Keratinocyte (primary cell): ENCODE measurements at regions not wholly inside any gene's neighbourhood (a gene's known extent, or its start where the extent isn't known, plus 50 kb on each side); places are given as distances from the start of the nearest gene placed in this dataset.

Source experiments
- DNase-seq: peaks from one replicate; pipeline ENCODE4 v3.0.0-alpha.2; 2011; ENCODE audit warnings: low read depth, missing footprints, low spot score
- FAIRE-seq: peaks from 2 replicates; lab custom pipeline; 2011; peaks lifted over from hg19 to GRCh38; lab: Jason Lieb, UNC
- H2AFZ ChIP-seq: 2 replicates; pipeline ENCODE4 v1.6.0; 2012; ENCODE audit warnings: low read length, control low read depth, inconsistent platforms; ENCODE audit not compliant: control insufficient read depth
- H3K27ac ChIP-seq: 2 replicates; pipeline ENCODE4 v1.5.1; 2011; ENCODE audit warnings: low read length; ENCODE audit not compliant: control insufficient read depth, insufficient read depth
- H3K27me3 ChIP-seq: 3 replicates; pipeline ENCODE4 v1.6.0; 2011; ENCODE audit warnings: low read length; ENCODE audit not compliant: control insufficient read depth, insufficient read depth; ENCODE audit errors: extremely low read depth
- H3K36me3 ChIP-seq, 2 experiments: 2 replicates in 1 of 2; 3 replicates in 1 of 2; pipeline ENCODE4 v1.5.1; 2011; ENCODE audit warnings: low read length in 2 of 2, mild to moderate bottlenecking in 1 of 2; ENCODE audit not compliant: control insufficient read depth in 2 of 2, insufficient read depth in 2 of 2; ENCODE audit errors: extremely low read depth in 1 of 2
- H3K4me1 ChIP-seq: 3 replicates; pipeline ENCODE4 v1.5.1; 2011; ENCODE audit warnings: low read length; ENCODE audit not compliant: control insufficient read depth, insufficient read depth; ENCODE audit errors: extremely low read depth
- H3K4me2 ChIP-seq: 3 replicates; pipeline ENCODE4 v1.6.0; 2011; ENCODE audit warnings: low read depth, low read length; ENCODE audit not compliant: control insufficient read depth, insufficient read depth; ENCODE audit errors: extremely low read depth
- H3K4me3 ChIP-seq, 3 experiments: fragments of 200-600 bp in 1 of 3; sonication (generic) in 1 of 3; 2 replicates in 2 of 3; 3 replicates in 1 of 3; pipeline ENCODE4 v1.5.1; 2011 to 2016; ENCODE audit warnings: low read length in 3 of 3, mild to moderate bottlenecking in 3 of 3, control low read depth in 2 of 3, inconsistent platforms in 1 of 3, low read depth in 1 of 3, mixed read lengths in 1 of 3, mixed run types in 1 of 3, moderate library complexity in 1 of 3; ENCODE audit not compliant: control insufficient read depth in 2 of 3, insufficient read depth in 2 of 3; ENCODE audit errors: extremely low read depth in 1 of 3
- H3K79me2 ChIP-seq: 2 replicates; pipeline ENCODE4 v1.6.0; 2012; ENCODE audit warnings: low read length; ENCODE audit not compliant: control insufficient read depth, insufficient read depth
- H3K9ac ChIP-seq: 3 replicates; pipeline ENCODE4 v1.6.0; 2011; ENCODE audit warnings: low read length; ENCODE audit not compliant: control insufficient read depth, insufficient read depth; ENCODE audit errors: extremely low read depth
- H3K9me1 ChIP-seq: 3 replicates; pipeline ENCODE4 v1.6.0; 2011; ENCODE audit warnings: low read length; ENCODE audit not compliant: control insufficient read depth, insufficient read depth; ENCODE audit errors: extremely low read depth
- H3K9me3 ChIP-seq: 2 replicates; pipeline ENCODE4 v1.5.1; 2012; ENCODE audit warnings: low read depth, low read length; ENCODE audit not compliant: control insufficient read depth
- H4K20me1 ChIP-seq: 3 replicates; pipeline ENCODE4 v1.6.0; 2011; ENCODE audit warnings: low read length; ENCODE audit not compliant: control insufficient read depth, insufficient read depth; ENCODE audit errors: extremely low read depth
- EZH2 ChIP-seq: IDR thresholded peaks from one replicate; pipeline ENCODE4 v1.6.1; 2012; ENCODE audit warnings: inconsistent platforms, mild to moderate bottlenecking, low read length, moderate library complexity
- dilution Hi-C: fragments of 300-500 bp; cut with MboI; formaldehyde crosslinking; loops from one replicate; pipeline ENCODE4 v1.7.0; 2020; ENCODE audit warnings: low sequenced_read_pairs; ENCODE audit not compliant: extremely low pct_ligation_motif_present
- TF ChIP-seq, protein P1 (sequence below), 3 experiments: IDR thresholded peaks in 1 of 3; conservative IDR thresholded peaks in 1 of 3; optimal IDR thresholded peaks in 1 of 3; 2 replicates in 2 of 3; 3 replicates in 1 of 3; pipeline versions ENCODE3 to v1.5.1; 2011; ENCODE audit warnings: low read length in 3 of 3, mild to moderate bottlenecking in 3 of 3, moderate library complexity in 2 of 3, control low read depth in 1 of 3, inconsistent platforms in 1 of 3; ENCODE audit not compliant: insufficient read depth in 2 of 3; ENCODE audit errors: extremely low read depth in 1 of 3

DNA sequence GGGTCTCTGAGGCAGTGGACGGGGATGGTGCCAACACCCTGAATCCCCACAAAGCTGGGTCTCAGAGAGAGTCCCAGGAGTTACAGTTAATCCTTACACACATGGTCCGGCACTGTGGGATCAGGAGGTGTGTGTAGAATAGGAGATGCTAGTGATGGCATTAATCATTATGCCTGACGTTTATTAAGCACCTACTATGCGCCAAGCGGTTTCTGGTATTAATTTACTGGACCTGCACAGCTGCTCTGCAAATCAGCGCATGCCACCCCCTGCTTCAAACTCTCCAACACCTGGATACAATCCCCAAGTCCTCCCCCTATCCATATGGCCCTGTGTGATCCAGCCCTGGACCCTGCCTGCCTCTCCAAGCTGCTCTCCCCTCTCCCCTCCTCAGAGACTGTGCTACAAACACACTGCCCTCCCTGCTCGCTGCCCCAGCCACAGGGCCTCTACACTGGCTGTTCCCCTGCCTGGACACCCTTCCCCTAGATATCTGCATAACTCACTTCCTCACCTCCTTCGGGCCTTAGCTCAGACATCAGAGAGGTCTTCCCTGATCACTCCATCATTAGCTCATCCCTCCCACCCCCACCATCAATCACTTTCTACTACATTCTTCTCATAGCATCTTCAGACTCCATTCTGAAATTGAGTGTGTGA is 86.0 kb downstream of the RFLNA start:
- H3K9ac ChIP-seq, result no peak overlapping the region
- TF ChIP-seq, protein P1, sequence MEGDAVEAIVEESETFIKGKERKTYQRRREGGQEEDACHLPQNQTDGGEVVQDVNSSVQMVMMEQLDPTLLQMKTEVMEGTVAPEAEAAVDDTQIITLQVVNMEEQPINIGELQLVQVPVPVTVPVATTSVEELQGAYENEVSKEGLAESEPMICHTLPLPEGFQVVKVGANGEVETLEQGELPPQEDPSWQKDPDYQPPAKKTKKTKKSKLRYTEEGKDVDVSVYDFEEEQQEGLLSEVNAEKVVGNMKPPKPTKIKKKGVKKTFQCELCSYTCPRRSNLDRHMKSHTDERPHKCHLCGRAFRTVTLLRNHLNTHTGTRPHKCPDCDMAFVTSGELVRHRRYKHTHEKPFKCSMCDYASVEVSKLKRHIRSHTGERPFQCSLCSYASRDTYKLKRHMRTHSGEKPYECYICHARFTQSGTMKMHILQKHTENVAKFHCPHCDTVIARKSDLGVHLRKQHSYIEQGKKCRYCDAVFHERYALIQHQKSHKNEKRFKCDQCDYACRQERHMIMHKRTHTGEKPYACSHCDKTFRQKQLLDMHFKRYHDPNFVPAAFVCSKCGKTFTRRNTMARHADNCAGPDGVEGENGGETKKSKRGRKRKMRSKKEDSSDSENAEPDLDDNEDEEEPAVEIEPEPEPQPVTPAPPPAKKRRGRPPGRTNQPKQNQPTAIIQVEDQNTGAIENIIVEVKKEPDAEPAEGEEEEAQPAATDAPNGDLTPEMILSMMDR (optimal IDR thresholded peaks at IDR 0.05 in 1 of 3, IDR thresholded peaks at IDR 0.05 in 1 of 3, conservative IDR thresholded peaks at IDR 0.05 in 1 of 3; ENCODE audit: extremely low read depth in 1 of 3, insufficient read depth in 2 of 3, low read length in 3 of 3), result no peak
- no peak for TF ChIP-seq EZH2
- no peaks in the 10 kb centered on the region for H3K9me3 ChIP-seq
- no peaks in the 10 kb centered on the region for H3K9me1 ChIP-seq
- FAIRE-seq, result peak; percentile 13
- H3K79me2 ChIP-seq, result no peaks in the 10 kb centered on the region
- no peak for DNase-seq
- no peak overlapping the region for H3K4me2 ChIP-seq
- H3K4me3 ChIP-seq, result no peak overlapping the region
- H3K36me3 ChIP-seq, result peaks cover 23 to 35% of the 10 kb centered on the region in 2 experiments
- peaks cover 5% of the 10 kb centered on the region for H4K20me1 ChIP-seq
- H3K4me1 ChIP-seq, result peaks cover 41% of the 10 kb centered on the region
- no peak overlapping the region for H2AFZ ChIP-seq
- H3K27me3 ChIP-seq, result no peaks in the 10 kb centered on the region
- dilution Hi-C loops, result no loop called here
- no peak overlapping the region for H3K27ac ChIP-seq

GRCh38 chr12:124379938-124380754 is 85.3 kb downstream of the RFLNA start:
- H3K9me1 ChIP-seq, result no peaks in the 10 kb centered on the region
- peaks cover 23 to 37% of the 10 kb centered on the region in 2 experiments for H3K36me3 ChIP-seq
- H3K4me1 ChIP-seq, result peaks cover 33% of the 10 kb centered on the region
- no peak overlapping the region for H2AFZ ChIP-seq
- DNase-seq (no peak), FAIRE-seq (peak; percentile 13)
- no peaks in the 10 kb centered on the region for H3K27me3 ChIP-seq
- no peaks in the 10 kb centered on the region for H3K9me3 ChIP-seq
- H4K20me1 ChIP-seq, result peaks cover 5% of the 10 kb centered on the region
- H3K79me2 ChIP-seq, result no peaks in the 10 kb centered on the region
- H3K4me3 ChIP-seq, result no peak overlapping the region
- H3K4me2 ChIP-seq, result no peak overlapping the region
- TF ChIP-seq, protein P1 (optimal IDR thresholded peaks at IDR 0.05 in 1 of 3, IDR thresholded peaks at IDR 0.05 in 1 of 3, conservative IDR thresholded peaks at IDR 0.05 in 1 of 3; ENCODE audit: extremely low read depth in 1 of 3, insufficient read depth in 2 of 3, low read length in 3 of 3), result peak in 1 of 3 experiments; percentile 7
- TF ChIP-seq EZH2, result no peak
- H3K27ac ChIP-seq, result peak overlapping the region; percentile 13
- no peak overlapping the region for H3K9ac ChIP-seq
- dilution Hi-C loops, result no loop called here
